ENCODE measurements at regions not wholly inside any gene's neighbourhood (a gene's known extent, or its start where the extent isn't known, plus 50 kb on each side); places are given as distances from the start of the nearest gene placed in this dataset.

DNA sequence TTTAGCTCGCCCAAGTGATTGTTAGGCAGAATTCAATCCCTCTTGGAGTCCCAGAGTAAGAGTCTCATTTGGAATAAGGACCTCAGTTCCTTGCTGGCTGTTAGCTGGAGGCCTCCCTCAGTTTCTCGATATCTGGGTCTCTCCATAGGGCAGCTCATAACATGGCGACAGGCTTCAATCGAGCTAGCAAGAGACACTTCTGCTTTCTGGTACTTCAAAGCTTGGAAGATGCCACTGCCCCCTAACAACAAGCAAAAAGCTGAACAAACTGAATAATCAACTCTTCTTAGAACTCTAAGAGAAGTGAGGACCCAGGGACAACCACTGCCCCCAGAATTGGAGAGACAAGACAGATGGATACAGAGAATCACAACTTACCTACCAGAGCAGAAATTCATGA lies 86.2 kb downstream of the TEX35 start:
- Histone ChIP-seq H3K9me3 (ENCODE audit: control insufficient read depth, insufficient read depth, low read length) (no peaks in the 10 kb centered on the region), H3K4me1 (ENCODE audit: control insufficient read depth, low read length) (peaks cover 73% of the 10 kb centered on the region), H4K20me1 (ENCODE audit: control insufficient read depth, insufficient read depth, low read depth, low read length) (no peaks in the 10 kb centered on the region), H3K4me3 (ENCODE audit: low read length) (peak overlapping the region; percentile 16), H3K79me2 (ENCODE audit: control insufficient read depth, low read length) (no peaks in the 10 kb centered on the region), H3K36me3 (ENCODE audit: control insufficient read depth, low read length) (no peaks in the 10 kb centered on the region), H3F3A (ENCODE audit: control insufficient read depth, insufficient read depth) (peaks cover 9% of the 10 kb centered on the region), H3K4me2 (ENCODE audit: low read length) (peak overlapping the region; percentile 40), H3K27ac (ENCODE audit: low read depth, low read length) (no peak overlapping the region), H3K27me3 (ENCODE audit: control insufficient read depth, low read length) (no peaks in the 10 kb centered on the region), H3K9me2 (replicated peaks; ENCODE audit: control insufficient read depth, low read length) (no peaks in the 10 kb centered on the region)
- TF ChIP-seq, protein P1, sequence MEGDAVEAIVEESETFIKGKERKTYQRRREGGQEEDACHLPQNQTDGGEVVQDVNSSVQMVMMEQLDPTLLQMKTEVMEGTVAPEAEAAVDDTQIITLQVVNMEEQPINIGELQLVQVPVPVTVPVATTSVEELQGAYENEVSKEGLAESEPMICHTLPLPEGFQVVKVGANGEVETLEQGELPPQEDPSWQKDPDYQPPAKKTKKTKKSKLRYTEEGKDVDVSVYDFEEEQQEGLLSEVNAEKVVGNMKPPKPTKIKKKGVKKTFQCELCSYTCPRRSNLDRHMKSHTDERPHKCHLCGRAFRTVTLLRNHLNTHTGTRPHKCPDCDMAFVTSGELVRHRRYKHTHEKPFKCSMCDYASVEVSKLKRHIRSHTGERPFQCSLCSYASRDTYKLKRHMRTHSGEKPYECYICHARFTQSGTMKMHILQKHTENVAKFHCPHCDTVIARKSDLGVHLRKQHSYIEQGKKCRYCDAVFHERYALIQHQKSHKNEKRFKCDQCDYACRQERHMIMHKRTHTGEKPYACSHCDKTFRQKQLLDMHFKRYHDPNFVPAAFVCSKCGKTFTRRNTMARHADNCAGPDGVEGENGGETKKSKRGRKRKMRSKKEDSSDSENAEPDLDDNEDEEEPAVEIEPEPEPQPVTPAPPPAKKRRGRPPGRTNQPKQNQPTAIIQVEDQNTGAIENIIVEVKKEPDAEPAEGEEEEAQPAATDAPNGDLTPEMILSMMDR (IDR thresholded peaks at IDR 0.05; ENCODE audit: low read depth, low read length, poor library complexity, severe bottlenecking): no peak
- TF ChIP-seq EZH2phosphoT487 (IDR thresholded peaks at IDR 0.05; ENCODE audit: borderline replicate concordance, low read length): no peak

DNA sequence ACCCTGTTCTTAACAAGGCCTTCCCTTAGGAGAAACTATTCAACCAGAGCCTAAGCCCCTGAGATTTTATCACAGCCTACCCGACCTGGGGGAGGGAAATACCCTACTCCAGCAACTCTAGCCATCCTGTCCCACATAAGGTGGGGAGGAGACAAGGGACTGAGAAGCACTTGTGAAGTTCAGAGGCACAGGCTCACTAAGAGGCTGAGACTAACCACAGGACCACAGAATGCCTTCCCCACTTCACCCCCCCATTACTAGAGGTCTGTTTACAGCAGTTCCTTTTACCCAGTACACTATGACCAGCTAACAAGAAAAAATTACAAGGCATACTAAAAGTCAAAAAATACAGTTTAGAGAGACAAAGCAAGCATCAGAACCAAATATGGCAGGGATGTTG lies 86.8 kb downstream of the TEX35 start:
- peak overlapping the region; percentile 40 for H3K4me2 ChIP-seq (ENCODE audit: low read length)
- no peak overlapping the region for H3K27ac ChIP-seq (ENCODE audit: low read depth, low read length)
- TF ChIP-seq, protein P1 (IDR thresholded peaks at IDR 0.05; ENCODE audit: low read depth, low read length, poor library complexity, severe bottlenecking): no peak
- no peak for TF ChIP-seq EZH2phosphoT487 (IDR thresholded peaks at IDR 0.05; ENCODE audit: borderline replicate concordance, low read length)
- H3K9me2 ChIP-seq (replicated peaks; ENCODE audit: control insufficient read depth, low read length): no peaks in the 10 kb centered on the region
- no peaks in the 10 kb centered on the region for H4K20me1 ChIP-seq (ENCODE audit: control insufficient read depth, insufficient read depth, low read depth, low read length)
- H3K4me3 ChIP-seq (ENCODE audit: low read length): peak overlapping the region; percentile 16; the same call in 1 of the 2 replicates
- peaks cover 73% of the 10 kb centered on the region for H3K4me1 ChIP-seq (ENCODE audit: control insufficient read depth, low read length)
- H3K27me3 ChIP-seq (ENCODE audit: control insufficient read depth, low read length): no peaks in the 10 kb centered on the region
- H3K79me2 ChIP-seq (ENCODE audit: control insufficient read depth, low read length): 0 out of 2 replicates have a peak, but pooled peaks cover 3% of the 10 kb centered on the region
- H3F3A ChIP-seq (ENCODE audit: control insufficient read depth, insufficient read depth): peaks cover 10% of the 10 kb centered on the region
- no peaks in the 10 kb centered on the region for H3K9me3 ChIP-seq (ENCODE audit: control insufficient read depth, insufficient read depth, low read length)
- H3K36me3 ChIP-seq (ENCODE audit: control insufficient read depth, low read length): no peaks in the 10 kb centered on the region

DNA sequence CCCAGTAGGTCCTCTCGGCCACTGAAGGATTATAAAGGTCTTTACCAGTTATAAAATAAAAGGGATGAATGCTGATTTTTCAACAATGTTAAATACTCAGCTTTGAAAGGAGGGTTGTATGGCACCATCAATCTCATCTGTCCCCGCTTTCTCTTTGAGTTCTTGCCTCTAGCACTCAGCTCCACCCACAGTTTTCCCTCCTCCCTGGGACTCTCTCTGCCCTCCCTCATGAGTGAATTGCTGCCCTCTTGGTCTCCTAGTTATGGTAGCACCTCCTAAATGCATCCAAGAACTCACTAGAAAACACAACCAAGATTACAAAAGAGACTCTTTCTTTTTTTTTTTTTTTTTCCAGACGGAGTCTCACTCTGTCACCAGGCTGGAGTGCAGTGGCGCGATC lies 91.0 kb downstream of the TEX35 start:
- TF ChIP-seq, protein P1 (IDR thresholded peaks at IDR 0.05; ENCODE audit: low read depth, low read length, poor library complexity, severe bottlenecking): no peak
- no peaks in the 10 kb centered on the region for H3K27me3 ChIP-seq (ENCODE audit: control insufficient read depth, low read length)
- H3K79me2 ChIP-seq (ENCODE audit: control insufficient read depth, low read length): 0 out of 2 replicates have a peak, but pooled peaks cover 3% of the 10 kb centered on the region
- H3K4me1 ChIP-seq (ENCODE audit: control insufficient read depth, low read length): peaks cover 94% of the 10 kb centered on the region
- H4K20me1 ChIP-seq (ENCODE audit: control insufficient read depth, insufficient read depth, low read depth, low read length): no peaks in the 10 kb centered on the region
- H3K4me2 ChIP-seq (ENCODE audit: low read length): no peak overlapping the region
- H3K4me3 ChIP-seq (ENCODE audit: low read length): no peak overlapping the region; the same call in 1 of the 2 replicates
- H3K27ac ChIP-seq (ENCODE audit: low read depth, low read length): peak overlapping the region; percentile 93
- peaks cover 9% of the 10 kb centered on the region for H3K36me3 ChIP-seq (ENCODE audit: control insufficient read depth, low read length)
- no peaks in the 10 kb centered on the region for H3K9me2 ChIP-seq (replicated peaks; ENCODE audit: control insufficient read depth, low read length)
- no peaks in the 10 kb centered on the region for H3K9me3 ChIP-seq (ENCODE audit: control insufficient read depth, insufficient read depth, low read length)
- peaks cover 17% of the 10 kb centered on the region for H3F3A ChIP-seq (ENCODE audit: control insufficient read depth, insufficient read depth)
